OCI-LY1 (cell line): ENCODE measurements at regions not wholly inside any gene's neighbourhood (a gene's known extent, or its start where the extent isn't known, plus 50 kb on each side); places are given as distances from the start of the nearest gene placed in this dataset.

Source experiments
- CTCF ChIP-seq: fragments of 200-600 bp; sonication (generic), shearing (Covaris generic); IDR thresholded peaks from 2 replicates; pipeline ENCODE4 v1.5.1; 2017; ENCODE audit warnings: mild to moderate bottlenecking, antibody characterized with exemption, low read length, moderate library complexity, mixed read lengths
- EZH2 ChIP-seq: fragments of 200-600 bp; sonication (generic), shearing (Covaris generic); IDR thresholded peaks from 2 replicates; pipeline ENCODE4 v1.8.0; 2017; ENCODE audit warnings: borderline replicate concordance, mixed run types, mild to moderate bottlenecking, antibody characterized with exemption, low read length, moderate library complexity, mixed read lengths

- no peak for TF ChIP-seq CTCF
- TF ChIP-seq EZH2 = no peak
Observed at GRCh38 chr5:18675041-18675440, 1040.8 kb downstream of the TAF11L14 start.
